ENCODE measurements at regions not wholly inside any gene's neighbourhood (a gene's known extent, or its start where the extent isn't known, plus 50 kb on each side); places are given as distances from the start of the nearest gene placed in this dataset.

GRCh38 chr2:2647141-2647541 lies 316.1 kb upstream of the MYT1L start:
- Histone ChIP-seq H2BK5ac (ENCODE audit: low read depth, low read length, poor library complexity, severe bottlenecking) (no peak overlapping the region), H3K27ac (ENCODE audit: insufficient read depth, low read length) (no peak overlapping the region), H3K9ac (ENCODE audit: low read depth, low read length) (no peak overlapping the region), H3K9me3 (ENCODE audit: control insufficient read depth, insufficient read depth, low read length) (peaks cover 33% of the 10 kb centered on the region), H3K79me1 (ENCODE audit: low read depth in 1 of 2, low read length in 2 of 2) (no peaks in the 10 kb centered on the region), H2BK120ac (ENCODE audit: low read depth, low read length) (no peak overlapping the region), H2BK15ac (ENCODE audit: low read depth, low read length) (no peak overlapping the region), H4K20me1 (ENCODE audit: insufficient read depth, low read length) (no peaks in the 10 kb centered on the region), H3K27me3 (ENCODE audit: control insufficient read depth, insufficient read depth, low read length) (no peaks in the 10 kb centered on the region), H2AK5ac (ENCODE audit: low read depth, low read length) (no peak overlapping the region), H2AFZ (replicated peaks; ENCODE audit: low read length, poor library complexity) (no peak overlapping the region), H3K14ac (replicated peaks; ENCODE audit: low read depth, low read length) (no peak overlapping the region), H3K36me3 (ENCODE audit: control insufficient read depth, insufficient read depth, low read length) (no peaks in the 10 kb centered on the region), H4K8ac (ENCODE audit: low read depth in 2 of 2, low read length in 2 of 2) (no peak overlapping the region), H4K5ac (ENCODE audit: low read depth, low read length) (no peak overlapping the region), H2BK20ac (ENCODE audit: low read depth, low read length) (no peak overlapping the region), H3K18ac (ENCODE audit: low read depth, low read length) (no peak overlapping the region), H3K4me2 (ENCODE audit: low read depth, low read length) (no peak overlapping the region), H3K4me3 (ENCODE audit: insufficient read depth, low read depth, low read length) (no peak overlapping the region), H3K4ac (ENCODE audit: low read depth, low read length) (no peak overlapping the region), H4K91ac (ENCODE audit: insufficient read depth, low read depth, low read length) (no peak overlapping the region), H2AK9ac (replicated peaks; ENCODE audit: low read depth, low read length, poor library complexity) (no peak overlapping the region), H3K23ac (ENCODE audit: low read depth, low read length) (no peak overlapping the region), H3K9me1 (ENCODE audit: insufficient read depth, low read length) (no peaks in the 10 kb centered on the region), H3K4me1 (ENCODE audit: control insufficient read depth, insufficient read depth, low read length) (no peaks in the 10 kb centered on the region), H3K56ac (ENCODE audit: extremely low read depth, insufficient read depth, low read length) (no peak overlapping the region)
- BruUV-seq (replicated peaks), result no TSS peak
- ATAC-seq (ENCODE audit: low read depth), result no peak
- intact Hi-C loops (cut with micrococcal nuclease) (no loop called here), in situ Hi-C loops (cut with MboI; ENCODE audit: low sequenced_read_pairs) (no loop called here), dilution Hi-C loops (cut with HindIII; ENCODE audit: low sequenced_read_pairs, unreplicated experiment) (no loop called here)
- CTCF ChIA-PET, result interaction anchor here (0.7 kb wide), 1 partner anchor 24 kb away, joined by 3 read pairs; no protein-coding TSS in a partner anchor
- DNase-seq, result peak; percentile 2
- TF ChIP-seq RFX5 (IDR thresholded peaks at IDR 0.05; ENCODE audit: low read depth, low read length), result no peak
- TF ChIP-seq CEBPB (IDR thresholded peaks at IDR 0.05; ENCODE audit: low read depth, low read length), result no peak
- TF ChIP-seq FOS (IDR thresholded peaks at IDR 0.05; ENCODE audit: low read depth, low read length), result no peak
- POLR2A ChIA-PET (ENCODE audit: unreplicated experiment), result no interaction called here
- 95% methylated on average over 4 of the region's 9 CpGs; no CpG with 5 or more reads in 1 of the 2 experiments for WGBS, 2 experiments (ENCODE audit: extremely low coverage in 2 of 2, insufficient read length in 1 of 2)
